Kidney (tissue), 13 donors: ENCODE measurements at regions not wholly inside any gene's neighbourhood (a gene's known extent, or its start where the extent isn't known, plus 50 kb on each side); places are given as distances from the start of the nearest gene placed in this dataset.

Experiments used
- DNase-seq, 5 donors: peaks; one replicate each; pipeline ENCODE4 v3.0.0-alpha.2; 2013 to 2020
- FAIRE-seq: peaks from 2 replicates; lab custom pipeline; 2012; peaks lifted over from hg19 to GRCh38; lab: Jason Lieb, UNC
- H3K27ac ChIP-seq, 2 donors: one replicate each; pipeline ENCODE4 v1.7.0; 2013; ENCODE audit warnings: low read depth in 2 of 2, low read length in 2 of 2, inconsistent platforms in 1 of 2
- H3K27me3 ChIP-seq: one replicate; pipeline ENCODE4 v1.7.1; 2013; ENCODE audit warnings: low read length, inconsistent platforms; ENCODE audit not compliant: control insufficient read depth, insufficient read depth
- H3K36me3 ChIP-seq, 3 donors: one replicate each; pipeline versions ENCODE4 v1.7.0 to v1.7.1; 2013; ENCODE audit warnings: low read length in 3 of 3, control low read depth in 1 of 3, inconsistent platforms in 1 of 3; ENCODE audit not compliant: insufficient read depth in 3 of 3, control insufficient read depth in 2 of 3
- H3K4me1 ChIP-seq, 3 donors: one replicate each; pipeline versions ENCODE4 v1.7.0 to v1.7.1; 2013; ENCODE audit warnings: low read length in 3 of 3, inconsistent platforms in 1 of 3, low read depth in 1 of 3; ENCODE audit not compliant: control insufficient read depth in 2 of 3, insufficient read depth in 2 of 3
- H3K4me3 ChIP-seq, 3 donors: one replicate each; pipeline versions ENCODE4 v1.7.0 to v1.8.1; 2013; ENCODE audit warnings: low read length in 3 of 3, control low read depth in 1 of 3, inconsistent platforms in 1 of 3
- H3K9ac ChIP-seq, 3 donors: one replicate each; pipeline versions ENCODE4 v1.7.0 to v1.7.1; 2013; ENCODE audit warnings: low read length in 3 of 3, control low read depth in 1 of 3, inconsistent platforms in 1 of 3
- H3K9me3 ChIP-seq, 3 donors: one replicate each; pipeline versions ENCODE4 v1.7.0 to v1.7.1; 2013; ENCODE audit warnings: low read length in 3 of 3, control low read depth in 1 of 3, inconsistent platforms in 1 of 3; ENCODE audit not compliant: control insufficient read depth in 2 of 3, insufficient read depth in 1 of 3
- intact Hi-C: fragments of 100-400 bp; cut with DNase I; formaldehyde crosslinking; loops from one replicate; pipeline ENCODE4 v1.11.1; 2022
- TF ChIP-seq, protein P1 (sequence below): IDR thresholded peaks from 3 replicates; pipeline ENCODE4 v1.5.1; 2012; ENCODE audit warnings: mild to moderate bottlenecking, moderate library complexity, borderline replicate concordance; ENCODE audit not compliant: insufficient read depth; ENCODE audit errors: extremely low read depth
- donor health status: control.
- donor health status: control.
- donor health status: control.
- donor health status: control.
- donor health status: control.
- donor health status: DM: yes; HTN: yes; CAD: no.
- donor health status: Normal renal cell carcinoma (clear cell type).

DNA sequence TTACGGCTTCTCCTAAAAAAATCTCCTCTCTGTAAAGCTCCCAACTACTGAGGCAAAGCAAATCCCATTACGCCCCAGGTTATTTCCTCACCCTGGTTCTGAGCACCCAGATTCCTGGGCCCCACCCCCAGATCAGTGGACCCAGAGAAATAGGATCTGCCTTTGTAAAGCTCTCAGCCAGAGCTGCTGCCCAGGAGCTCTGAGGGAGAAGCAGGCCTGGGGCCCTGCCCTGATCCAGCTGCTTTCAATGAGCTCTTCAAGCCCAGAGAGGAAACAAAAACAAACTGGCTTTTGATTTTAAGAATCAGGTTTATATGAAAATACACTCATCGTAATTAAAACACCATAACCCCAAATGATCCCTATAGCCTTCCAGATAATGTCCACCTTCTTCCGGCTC lies 124.5 kb downstream of the C5orf15 start:
- TF ChIP-seq, protein P1, sequence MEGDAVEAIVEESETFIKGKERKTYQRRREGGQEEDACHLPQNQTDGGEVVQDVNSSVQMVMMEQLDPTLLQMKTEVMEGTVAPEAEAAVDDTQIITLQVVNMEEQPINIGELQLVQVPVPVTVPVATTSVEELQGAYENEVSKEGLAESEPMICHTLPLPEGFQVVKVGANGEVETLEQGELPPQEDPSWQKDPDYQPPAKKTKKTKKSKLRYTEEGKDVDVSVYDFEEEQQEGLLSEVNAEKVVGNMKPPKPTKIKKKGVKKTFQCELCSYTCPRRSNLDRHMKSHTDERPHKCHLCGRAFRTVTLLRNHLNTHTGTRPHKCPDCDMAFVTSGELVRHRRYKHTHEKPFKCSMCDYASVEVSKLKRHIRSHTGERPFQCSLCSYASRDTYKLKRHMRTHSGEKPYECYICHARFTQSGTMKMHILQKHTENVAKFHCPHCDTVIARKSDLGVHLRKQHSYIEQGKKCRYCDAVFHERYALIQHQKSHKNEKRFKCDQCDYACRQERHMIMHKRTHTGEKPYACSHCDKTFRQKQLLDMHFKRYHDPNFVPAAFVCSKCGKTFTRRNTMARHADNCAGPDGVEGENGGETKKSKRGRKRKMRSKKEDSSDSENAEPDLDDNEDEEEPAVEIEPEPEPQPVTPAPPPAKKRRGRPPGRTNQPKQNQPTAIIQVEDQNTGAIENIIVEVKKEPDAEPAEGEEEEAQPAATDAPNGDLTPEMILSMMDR: no peak
- intact Hi-C loops: no loop called here
- H3K4me1 ChIP-seq: peaks cover 0 to 14% (median 13%) of the 10 kb centered on the region in 3 donors
- H3K36me3 ChIP-seq: no peaks in the 10 kb centered on the region
- no peaks in the 10 kb centered on the region for H3K27me3 ChIP-seq
- FAIRE-seq: no peak
- H3K9me3 ChIP-seq: no peaks in the 10 kb centered on the region
- no peak overlapping the region for H3K4me3 ChIP-seq
- no peak overlapping the region for H3K27ac ChIP-seq
- DNase-seq: peak in 1 of 5 donors; percentile 13
- H3K9ac ChIP-seq: no peak overlapping the region

DNA sequence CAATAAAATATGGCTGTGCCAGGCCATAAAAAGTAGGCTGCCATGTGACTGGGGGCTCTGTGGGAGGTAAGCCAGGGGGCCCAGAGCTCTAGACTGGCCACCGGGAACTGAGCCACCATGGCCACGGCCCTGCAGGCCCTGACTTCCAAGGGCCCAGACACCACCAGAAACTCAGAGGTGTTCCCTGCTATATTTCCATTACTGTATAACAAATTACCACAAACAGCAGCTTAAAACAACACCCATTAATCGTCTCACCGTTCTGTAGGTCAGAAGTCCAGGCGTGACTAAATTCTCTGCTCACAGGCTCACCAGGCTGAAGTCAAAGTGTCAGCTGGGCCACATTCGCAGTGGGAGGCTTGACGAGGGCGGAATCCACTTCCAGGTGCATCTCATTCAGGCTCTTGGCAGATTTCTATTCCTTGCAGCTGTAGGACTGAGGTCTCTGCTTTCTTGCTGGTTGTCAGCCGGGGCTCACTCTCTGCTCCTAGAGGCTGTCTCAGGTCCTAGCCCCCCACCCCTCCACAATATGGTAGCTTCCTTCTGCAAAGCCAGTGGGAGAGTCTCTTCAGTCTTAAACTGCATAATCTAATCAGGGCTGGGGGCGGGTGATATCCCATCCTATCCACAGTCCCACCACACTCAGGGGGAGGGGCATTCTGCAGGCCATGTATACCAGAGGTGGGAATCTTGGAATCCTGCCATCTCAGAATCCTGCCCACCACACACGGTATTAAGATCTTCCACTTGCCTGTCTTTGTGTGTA lies 125.4 kb downstream of the C5orf15 start:
- H3K4me3 ChIP-seq: no peak overlapping the region
- peak overlapping the region; percentile 5 to 47 for H3K27ac ChIP-seq
- no peak overlapping the region for H3K9ac ChIP-seq
- no peaks in the 10 kb centered on the region for H3K27me3 ChIP-seq
- H3K36me3 ChIP-seq: no peaks in the 10 kb centered on the region
- TF ChIP-seq, protein P1: no peak
- DNase-seq: peak in 4 of 5 donors; percentile 34 to 60 (median 36)
- no peaks in the 10 kb centered on the region for H3K9me3 ChIP-seq
- H3K4me1 ChIP-seq: peaks cover 0 to 14% (median 13%) of the 10 kb centered on the region in 3 donors
- FAIRE-seq: no peak
- intact Hi-C loops: no loop called here

DNA sequence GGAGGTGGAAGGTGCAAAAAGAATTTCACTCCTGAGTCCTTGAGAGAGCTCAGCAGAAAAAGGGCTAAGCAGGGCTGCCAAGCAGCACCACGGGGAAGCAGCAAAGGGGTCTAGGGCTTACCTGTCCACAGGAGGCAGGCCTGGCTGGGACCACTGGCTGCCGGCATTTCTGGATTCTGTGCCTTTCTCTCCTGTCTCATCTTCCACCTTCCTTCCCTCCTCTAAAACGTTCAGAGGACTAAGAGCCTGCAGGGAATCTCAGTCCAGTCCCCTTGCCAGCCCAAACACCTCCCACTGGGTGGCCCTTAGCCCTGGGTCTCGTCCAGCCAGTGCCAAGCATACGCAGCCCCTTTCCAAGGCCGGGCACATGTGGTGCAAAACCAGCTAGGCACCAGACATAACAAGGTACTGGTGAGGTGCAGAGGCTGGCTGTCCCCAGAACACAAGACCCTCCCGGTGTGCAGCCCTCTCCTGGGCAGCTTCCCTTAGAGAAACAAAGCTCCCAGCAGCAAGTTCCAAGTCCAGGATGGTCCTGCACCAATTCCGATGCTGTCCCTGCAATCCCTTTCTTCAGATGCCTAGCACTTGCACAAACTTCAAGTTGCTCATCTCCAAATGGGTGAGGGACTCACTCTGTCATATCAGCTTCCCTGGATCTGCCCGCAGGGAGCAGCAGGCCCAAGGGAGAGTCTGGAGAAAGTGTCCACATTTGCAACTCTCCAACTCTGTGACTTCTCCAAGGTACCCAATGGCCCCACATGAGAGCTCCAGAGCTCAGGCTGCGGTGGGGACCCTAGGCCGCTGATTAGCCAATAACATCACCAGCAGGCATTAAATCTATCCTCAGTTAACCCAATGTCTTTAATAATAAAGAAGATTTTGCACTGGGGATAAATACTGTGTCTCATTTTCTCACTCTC lies 126.3 kb downstream of the C5orf15 start:
- DNase-seq (peak in 2 of 5 donors; percentile 12 to 63), FAIRE-seq (no peak)
- no peak overlapping the region for H3K9ac ChIP-seq
- TF ChIP-seq, protein P1: no peak
- no peaks in the 10 kb centered on the region for H3K9me3 ChIP-seq
- intact Hi-C loops: no loop called here
- H3K27ac ChIP-seq: peak overlapping the region in 1 of 2 donors; percentile 21
- no peak overlapping the region for H3K4me3 ChIP-seq
- peaks cover 0 to 13% (median 13%) of the 10 kb centered on the region in 3 donors for H3K4me1 ChIP-seq
- no peaks in the 10 kb centered on the region for H3K27me3 ChIP-seq
- H3K36me3 ChIP-seq: no peaks in the 10 kb centered on the region
